HepG2 (cell line): ENCODE measurements at regions not wholly inside any gene's neighbourhood (a gene's known extent, or its start where the extent isn't known, plus 50 kb on each side); places are given as distances from the start of the nearest gene placed in this dataset.

ENCODE experiments used
- ATAC-seq: fragments of 200-7000 bp; cut with Tn5 transposase; 3 replicates; pipeline ENCODE4 v1.9.1; 2020; ENCODE audit warnings: mild to moderate bottlenecking, moderate library complexity
- BruUV-seq: library from RNA; stranded (reverse); fragments of 400-500 nt; replicated peaks from 2 replicates; lab custom pipeline; 2021; lab: Mats Ljungman, UMichigan
- CTCF ChIA-PET: fragments of 300-600 bp; formaldehyde crosslinking; extraction: SDS; loops from one replicate; lab custom pipeline; 2021; ENCODE audit warnings: low total read pairs, inconsistent platforms, low intra/inter-chr PET ratio; lab: Yijun Ruan, JAX
- POLR2A ChIA-PET: fragments of 350-600 bp; sonication (Branson Sonifier 250); formaldehyde crosslinking; loops from one replicate; lab custom pipeline; 2020; ENCODE audit warnings: antibody characterized with exemption, inconsistent platforms; lab: Yijun Ruan, JAX
- DNase-seq: peaks from one replicate; pipeline ENCODE4 v3.0.0-alpha.2; 2015; ENCODE audit warnings: low spot score
- FAIRE-seq: peaks from 3 replicates; lab custom pipeline; 2011; peaks lifted over from hg19 to GRCh38; lab: Jason Lieb, UNC
- H2AFZ ChIP-seq: one replicate; pipeline ENCODE4 v1.6.1; 2011; ENCODE audit warnings: low read length, inconsistent platforms
- H3K27ac ChIP-seq: fragments of 300-600 bp; 3 replicates; pipeline ENCODE4 v1.8.0; 2011; ENCODE audit warnings: mixed run types, mild to moderate bottlenecking, mixed read lengths, low read length, inconsistent platforms; ENCODE audit not compliant: insufficient read depth; ENCODE audit errors: extremely low read length
- H3K27me3 ChIP-seq, 2 experiments: fragments of 200-600 bp in 1 of 2; 2 replicates in 1 of 2; 3 replicates in 1 of 2; pipeline versions ENCODE4 v1.6.0 to v1.8.0; 2011; ENCODE audit warnings: low read length in 2 of 2, mild to moderate bottlenecking in 2 of 2, moderate library complexity in 2 of 2, inconsistent platforms in 1 of 2; ENCODE audit not compliant: insufficient read depth in 2 of 2, control insufficient read depth in 1 of 2
- H3K36me3 ChIP-seq, 2 experiments: fragments of 200-600 bp in 1 of 2; replicated peaks in 1 of 2; 2 replicates in 1 of 2; 3 replicates in 1 of 2; pipeline versions ENCODE4 v1.5.1 to v1.8.0; 2011; ENCODE audit warnings: low read length in 2 of 2, inconsistent platforms in 1 of 2; ENCODE audit not compliant: insufficient read depth in 2 of 2, control insufficient read depth in 1 of 2
- H3K4me1 ChIP-seq: 2 replicates; pipeline ENCODE4 v1.5.1; 2012; ENCODE audit warnings: low read length, inconsistent platforms; ENCODE audit not compliant: insufficient read depth
- H3K4me2 ChIP-seq: 2 replicates; pipeline ENCODE4 v1.6.0; 2011; ENCODE audit warnings: low read depth, low read length, inconsistent platforms
- H3K4me3 ChIP-seq, 3 experiments: fragments of 200-600 bp in 1 of 3; sonication (generic), shearing (Covaris generic) in 1 of 3; replicated peaks in 1 of 3; 2 replicates each; pipeline ENCODE4 v1.5.1; 2011 to 2016; ENCODE audit warnings: low read length in 3 of 3, inconsistent platforms in 2 of 3, low read depth in 2 of 3, mild to moderate bottlenecking in 2 of 3, control low read depth in 1 of 3, mixed read lengths in 1 of 3; ENCODE audit not compliant: insufficient read depth in 1 of 3
- H3K79me2 ChIP-seq: one replicate; pipeline ENCODE4 v1.6.1; 2011; ENCODE audit warnings: low read length, inconsistent platforms; ENCODE audit not compliant: insufficient read depth
- H3K9ac ChIP-seq: 2 replicates; pipeline ENCODE4 v1.6.0; 2011; ENCODE audit warnings: mild to moderate bottlenecking, low read depth, low read length, inconsistent platforms; ENCODE audit not compliant: insufficient read depth
- H3K9me3 ChIP-seq: 2 replicates; pipeline ENCODE4 v1.5.1; 2012; ENCODE audit warnings: mild to moderate bottlenecking, low read length
- H4K20me1 ChIP-seq: 2 replicates; pipeline ENCODE4 v1.6.0; 2011; ENCODE audit warnings: inconsistent platforms, mild to moderate bottlenecking, low read length, moderate library complexity; ENCODE audit not compliant: insufficient read depth
- ARID4A ChIP-seq: sonication (generic); formaldehyde crosslinking; IDR thresholded peaks from 2 replicates; pipeline ENCODE4 v1.5.0; 2020; ENCODE audit warnings: mild to moderate bottlenecking, missing genetic modification reagents, borderline replicate concordance
- ATF7 ChIP-seq, 2 experiments: fragments of 450-650 bp in 1 of 2; sonication (generic) in 1 of 2; formaldehyde crosslinking in 1 of 2; IDR thresholded peaks; 2 replicates each; pipeline versions ENCODE4 v1.4.0 to v1.6.1; 2016 to 2020; ENCODE audit warnings: antibody characterized with exemption in 1 of 2, mild to moderate bottlenecking in 1 of 2, missing genetic modification reagents in 1 of 2
- CEBPB ChIP-seq: IDR thresholded peaks from 2 replicates; pipeline ENCODE4 v1.6.1; 2011; ENCODE audit warnings: low read depth, low read length, improper control_type of control experiment, borderline replicate concordance
- ZNF558 ChIP-seq: sonication (generic); formaldehyde crosslinking; IDR thresholded peaks from 2 replicates; pipeline ENCODE4 v1.9.0; 2022; ENCODE audit warnings: mild to moderate bottlenecking, missing genetic modification reagents, borderline replicate concordance
- WGBS: methylation state at CpG from one replicate; pipeline ENCODE4 v1.1.6; 2017; ENCODE audit warnings: low lambda C conversion rate; 5-methylcytosine and 5-hydroxymethylcytosine counted together
- in situ Hi-C: cut with HindIII; loops from 2 replicates; pipeline ENCODE4 v1.10.0; 2017; ENCODE audit warnings: low pct_unique_long_range_greater_than_20kb; ENCODE audit not compliant: extremely low pct_ligation_motif_present
- intact Hi-C: fragments of 100-400 bp; cut with micrococcal nuclease; formaldehyde crosslinking; loops from one replicate; pipeline ENCODE4 v1.10.0; 2022; ENCODE audit not compliant: unreplicated experiment
- TF ChIP-seq, protein P1 (sequence below): sonication (generic); formaldehyde crosslinking; IDR thresholded peaks from 2 replicates; pipeline ENCODE4 v1.4.0; 2020; ENCODE audit warnings: mild to moderate bottlenecking, missing genetic modification reagents
- TF ChIP-seq, protein P2 (sequence below): sonication (generic); formaldehyde crosslinking; IDR thresholded peaks from 2 replicates; pipeline ENCODE4 v1.8.0; 2022; ENCODE audit warnings: mild to moderate bottlenecking, missing genetic modification reagents; ENCODE audit not compliant: insufficient replicate concordance
- TF ChIP-seq, protein P3 (sequence below): sonication (generic); formaldehyde crosslinking; IDR thresholded peaks from 2 replicates; pipeline ENCODE4 v1.4.0; 2020; ENCODE audit warnings: missing genetic modification reagents, borderline replicate concordance

DNA sequence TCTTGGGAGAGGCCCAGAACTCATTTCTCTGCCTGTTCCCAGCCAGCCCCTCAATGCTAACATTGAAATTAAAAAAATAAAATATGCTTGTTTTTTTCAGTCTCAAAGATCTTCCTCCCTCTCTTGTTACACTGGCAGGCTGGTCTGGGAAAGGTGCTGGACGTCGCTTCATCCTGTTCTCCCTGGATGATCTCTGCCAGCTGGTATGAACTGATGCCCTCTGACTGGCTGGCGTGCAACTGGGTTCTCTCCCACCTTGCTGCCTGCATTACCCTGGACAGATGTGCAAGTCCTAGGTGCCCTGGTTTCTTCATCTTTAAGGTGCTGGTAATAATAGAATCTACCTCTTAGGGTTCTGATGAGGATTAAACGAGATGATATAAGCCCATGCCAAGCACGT lies 263.9 kb upstream of the PROK2 start (continued):
- TF ChIP-seq ARID4A (CRISPR knock-in tag), result no peak
- TF ChIP-seq, protein P1, sequence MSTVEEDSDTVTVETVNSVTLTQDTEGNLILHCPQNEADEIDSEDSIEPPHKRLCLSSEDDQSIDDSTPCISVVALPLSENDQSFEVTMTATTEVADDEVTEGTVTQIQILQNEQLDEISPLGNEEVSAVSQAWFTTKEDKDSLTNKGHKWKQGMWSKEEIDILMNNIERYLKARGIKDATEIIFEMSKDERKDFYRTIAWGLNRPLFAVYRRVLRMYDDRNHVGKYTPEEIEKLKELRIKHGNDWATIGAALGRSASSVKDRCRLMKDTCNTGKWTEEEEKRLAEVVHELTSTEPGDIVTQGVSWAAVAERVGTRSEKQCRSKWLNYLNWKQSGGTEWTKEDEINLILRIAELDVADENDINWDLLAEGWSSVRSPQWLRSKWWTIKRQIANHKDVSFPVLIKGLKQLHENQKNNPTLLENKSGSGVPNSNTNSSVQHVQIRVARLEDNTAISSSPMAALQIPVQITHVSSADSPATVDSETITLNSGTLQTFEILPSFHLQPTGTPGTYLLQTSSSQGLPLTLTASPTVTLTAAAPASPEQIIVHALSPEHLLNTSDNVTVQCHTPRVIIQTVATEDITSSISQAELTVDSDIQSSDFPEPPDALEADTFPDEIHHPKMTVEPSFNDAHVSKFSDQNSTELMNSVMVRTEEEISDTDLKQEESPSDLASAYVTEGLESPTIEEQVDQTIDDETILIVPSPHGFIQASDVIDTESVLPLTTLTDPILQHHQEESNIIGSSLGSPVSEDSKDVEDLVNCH (CRISPR knock-in tag), result no peak

GRCh38 chr3:72047221-72047871 lies 262.4 kb upstream of the PROK2 start:
- BruUV-seq, result no TSS peak
- Histone ChIP-seq H3K36me3 (no peaks in the 10 kb centered on the region), H3K4me1 (no peaks in the 10 kb centered on the region), H4K20me1 (no peaks in the 10 kb centered on the region), H3K4me3 (no peak overlapping the region), H3K27me3 (no peaks in the 10 kb centered on the region), H3K9me3 (no peaks in the 10 kb centered on the region)
- CTCF ChIA-PET, result no interaction called here
- DNase-seq, result no peak
- TF ChIP-seq ATF7 (IDR thresholded peaks at IDR 0.05) (0 out of 2 replicates have a peak, but pooled peaks have one; percentile 4), ATF7 (CRISPR knock-in tag; IDR thresholded peaks at IDR 0.05) (no peak), ZNF558 (CRISPR knock-in tag) (no peak), CEBPB (peak; percentile 63)
- TF ChIP-seq, protein P2, sequence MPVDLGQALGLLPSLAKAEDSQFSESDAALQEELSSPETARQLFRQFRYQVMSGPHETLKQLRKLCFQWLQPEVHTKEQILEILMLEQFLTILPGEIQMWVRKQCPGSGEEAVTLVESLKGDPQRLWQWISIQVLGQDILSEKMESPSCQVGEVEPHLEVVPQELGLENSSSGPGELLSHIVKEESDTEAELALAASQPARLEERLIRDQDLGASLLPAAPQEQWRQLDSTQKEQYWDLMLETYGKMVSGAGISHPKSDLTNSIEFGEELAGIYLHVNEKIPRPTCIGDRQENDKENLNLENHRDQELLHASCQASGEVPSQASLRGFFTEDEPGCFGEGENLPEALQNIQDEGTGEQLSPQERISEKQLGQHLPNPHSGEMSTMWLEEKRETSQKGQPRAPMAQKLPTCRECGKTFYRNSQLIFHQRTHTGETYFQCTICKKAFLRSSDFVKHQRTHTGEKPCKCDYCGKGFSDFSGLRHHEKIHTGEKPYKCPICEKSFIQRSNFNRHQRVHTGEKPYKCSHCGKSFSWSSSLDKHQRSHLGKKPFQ (CRISPR knock-in tag), result no peak
- TF ChIP-seq, protein P3, sequence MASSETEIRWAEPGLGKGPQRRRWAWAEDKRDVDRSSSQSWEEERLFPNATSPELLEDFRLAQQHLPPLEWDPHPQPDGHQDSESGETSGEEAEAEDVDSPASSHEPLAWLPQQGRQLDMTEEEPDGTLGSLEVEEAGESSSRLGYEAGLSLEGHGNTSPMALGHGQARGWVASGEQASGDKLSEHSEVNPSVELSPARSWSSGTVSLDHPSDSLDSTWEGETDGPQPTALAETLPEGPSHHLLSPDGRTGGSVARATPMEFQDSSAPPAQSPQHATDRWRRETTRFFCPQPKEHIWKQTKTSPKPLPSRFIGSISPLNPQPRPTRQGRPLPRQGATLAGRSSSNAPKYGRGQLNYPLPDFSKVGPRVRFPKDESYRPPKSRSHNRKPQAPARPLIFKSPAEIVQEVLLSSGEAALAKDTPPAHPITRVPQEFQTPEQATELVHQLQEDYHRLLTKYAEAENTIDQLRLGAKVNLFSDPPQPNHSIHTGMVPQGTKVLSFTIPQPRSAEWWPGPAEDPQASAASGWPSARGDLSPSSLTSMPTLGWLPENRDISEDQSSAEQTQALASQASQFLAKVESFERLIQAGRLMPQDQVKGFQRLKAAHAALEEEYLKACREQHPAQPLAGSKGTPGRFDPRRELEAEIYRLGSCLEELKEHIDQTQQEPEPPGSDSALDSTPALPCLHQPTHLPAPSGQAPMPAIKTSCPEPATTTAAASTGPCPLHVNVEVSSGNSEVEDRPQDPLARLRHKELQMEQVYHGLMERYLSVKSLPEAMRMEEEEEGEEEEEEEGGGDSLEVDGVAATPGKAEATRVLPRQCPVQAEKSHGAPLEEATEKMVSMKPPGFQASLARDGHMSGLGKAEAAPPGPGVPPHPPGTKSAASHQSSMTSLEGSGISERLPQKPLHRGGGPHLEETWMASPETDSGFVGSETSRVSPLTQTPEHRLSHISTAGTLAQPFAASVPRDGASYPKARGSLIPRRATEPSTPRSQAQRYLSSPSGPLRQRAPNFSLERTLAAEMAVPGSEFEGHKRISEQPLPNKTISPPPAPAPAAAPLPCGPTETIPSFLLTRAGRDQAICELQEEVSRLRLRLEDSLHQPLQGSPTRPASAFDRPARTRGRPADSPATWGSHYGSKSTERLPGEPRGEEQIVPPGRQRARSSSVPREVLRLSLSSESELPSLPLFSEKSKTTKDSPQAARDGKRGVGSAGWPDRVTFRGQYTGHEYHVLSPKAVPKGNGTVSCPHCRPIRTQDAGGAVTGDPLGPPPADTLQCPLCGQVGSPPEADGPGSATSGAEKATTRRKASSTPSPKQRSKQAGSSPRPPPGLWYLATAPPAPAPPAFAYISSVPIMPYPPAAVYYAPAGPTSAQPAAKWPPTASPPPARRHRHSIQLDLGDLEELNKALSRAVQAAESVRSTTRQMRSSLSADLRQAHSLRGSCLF (CRISPR knock-in tag), result no peak
- TF ChIP-seq, all 625 proteins: peak for 2
- no peak overlapping the region for H3K27ac ChIP-seq
- H3K9ac ChIP-seq, result no peak overlapping the region
- H3K4me2 ChIP-seq, result no peak overlapping the region
- H2AFZ ChIP-seq, result no peak overlapping the region
- no peaks in the 10 kb centered on the region for H3K79me2 ChIP-seq
- in situ Hi-C loops (no loop called here), intact Hi-C loops (no loop called here)
- POLR2A ChIA-PET, result no interaction called here
- no peak for ATAC-seq
- no peak for FAIRE-seq
- 53% methylated on average over 16 of the region's 16 CpGs for WGBS
